HepG2 (cell line): ENCODE measurements at regions not wholly inside any gene's neighbourhood (a gene's known extent, or its start where the extent isn't known, plus 50 kb on each side); places are given as distances from the start of the nearest gene placed in this dataset.
A peak's percentile ranks its signal among the peaks of the same experiment; 100 is the strongest.

Source experiments
- CAMTA2 ChIP-seq: sonication (generic); formaldehyde crosslinking; IDR thresholded peaks from 2 replicates; pipeline ENCODE4 v1.4.0; 2020; ENCODE audit warnings: mild to moderate bottlenecking, missing genetic modification reagents, borderline replicate concordance
- FOXK1 ChIP-seq: sonication (generic); formaldehyde crosslinking; IDR thresholded peaks from 2 replicates; pipeline ENCODE4 v1.4.0; 2020; ENCODE audit warnings: low read depth, missing genetic modification reagents, borderline replicate concordance
- HNRNPLL ChIP-seq: fragments of 200-400 bp; formaldehyde crosslinking; IDR thresholded peaks from 2 replicates; pipeline ENCODE4 v1.6.1; 2017; ENCODE audit warnings: mild to moderate bottlenecking, low read depth, low read length; ENCODE audit not compliant: poor library complexity, severe bottlenecking
- HOXA9 ChIP-seq: sonication (generic); formaldehyde crosslinking; IDR thresholded peaks from 2 replicates; pipeline ENCODE4 v1.8.1; 2022; ENCODE audit warnings: missing genetic modification reagents, mild to moderate bottlenecking, moderate library complexity, borderline replicate concordance
- JARID2 ChIP-seq: sonication (generic); formaldehyde crosslinking; IDR thresholded peaks from 2 replicates; pipeline ENCODE4 v1.8.1; 2023; ENCODE audit warnings: missing genetic modification reagents, inconsistent platforms; ENCODE audit not compliant: insufficient replicate concordance
- KLF9 ChIP-seq: IDR thresholded peaks from 2 replicates; pipeline ENCODE4 v1.6.1; 2016; ENCODE audit warnings: low read depth
- MED13 ChIP-seq: sonication (generic); formaldehyde crosslinking; IDR thresholded peaks from 2 replicates; pipeline ENCODE4 v1.5.0; 2020; ENCODE audit warnings: missing genetic modification reagents
- REPIN1 ChIP-seq: sonication (generic); formaldehyde crosslinking; IDR thresholded peaks from 2 replicates; pipeline ENCODE4 v1.8.0; 2022; ENCODE audit warnings: missing genetic modification reagents, low read depth, mild to moderate bottlenecking, borderline replicate concordance
- RFXAP ChIP-seq: sonication (generic); formaldehyde crosslinking; IDR thresholded peaks from 2 replicates; pipeline ENCODE4 v1.4.0; 2020; ENCODE audit warnings: missing genetic modification reagents, borderline replicate concordance
- RNF2 ChIP-seq: fragments of 450-650 bp; conservative IDR thresholded peaks from 2 replicates; pipeline ENCODE4 v1.6.1; 2016; ENCODE audit warnings: low read depth
- SMARCC2 ChIP-seq: fragments of 450-650 bp; IDR thresholded peaks from 2 replicates; pipeline ENCODE4 v1.6.1; 2017; ENCODE audit warnings: antibody characterized with exemption, mild to moderate bottlenecking
- ZFP36 ChIP-seq: fragments of 150-350 bp; IDR thresholded peaks from 2 replicates; pipeline ENCODE4 v1.6.1; 2018; ENCODE audit warnings: borderline replicate concordance, low read length, low read depth; ENCODE audit not compliant: partially characterized antibody
- ZNF207 ChIP-seq: fragments of 450-650 bp; IDR thresholded peaks from 2 replicates; pipeline ENCODE4 v1.6.1; 2016; ENCODE audit warnings: antibody characterized with exemption, borderline replicate concordance
- ZNF224 ChIP-seq: sonication (generic); formaldehyde crosslinking; IDR thresholded peaks from 2 replicates; pipeline ENCODE4 v1.5.0; 2020; ENCODE audit warnings: mild to moderate bottlenecking, missing genetic modification reagents
- ZNF263 ChIP-seq: sonication (generic); formaldehyde crosslinking; IDR thresholded peaks from 2 replicates; pipeline ENCODE4 v1.4.0; 2020; ENCODE audit warnings: missing genetic modification reagents
- ZNF333 ChIP-seq: sonication (generic); formaldehyde crosslinking; IDR thresholded peaks from 2 replicates; pipeline ENCODE4 v1.4.0; 2020; ENCODE audit warnings: mild to moderate bottlenecking, missing genetic modification reagents, borderline replicate concordance
- ZNF484 ChIP-seq: sonication (generic); formaldehyde crosslinking; IDR thresholded peaks from 2 replicates; pipeline ENCODE4 v1.5.1; 2020; ENCODE audit warnings: mild to moderate bottlenecking, low read depth, missing genetic modification reagents, borderline replicate concordance
- ZNF501 ChIP-seq: sonication (generic); formaldehyde crosslinking; IDR thresholded peaks from 2 replicates; pipeline ENCODE4 v1.5.1; 2020; ENCODE audit warnings: mild to moderate bottlenecking, moderate library complexity, missing genetic modification reagents
- ZNF530 ChIP-seq: sonication (generic); formaldehyde crosslinking; IDR thresholded peaks from 2 replicates; pipeline ENCODE4 v1.5.0; 2020; ENCODE audit warnings: low read depth, mild to moderate bottlenecking, missing genetic modification reagents
- ZNF549 ChIP-seq: sonication (generic); formaldehyde crosslinking; IDR thresholded peaks from 2 replicates; pipeline ENCODE4 v1.5.0; 2020; ENCODE audit warnings: missing genetic modification reagents
- ZNF605 ChIP-seq: sonication (generic); formaldehyde crosslinking; IDR thresholded peaks from 2 replicates; pipeline ENCODE4 v1.8.0; 2022; ENCODE audit warnings: mild to moderate bottlenecking, missing genetic modification reagents
- TF ChIP-seq, protein P1 (sequence below): sonication (generic); formaldehyde crosslinking; IDR thresholded peaks from 2 replicates; pipeline ENCODE4 v1.4.0; 2020; ENCODE audit warnings: missing genetic modification reagents
- TF ChIP-seq, protein P2 (sequence below): sonication (generic); formaldehyde crosslinking; IDR thresholded peaks from 2 replicates; pipeline ENCODE4 v1.4.0; 2020; ENCODE audit warnings: low read depth, mild to moderate bottlenecking, missing genetic modification reagents
- TF ChIP-seq, protein P3 (sequence below): IDR thresholded peaks from 2 replicates; pipeline ENCODE4 v1.6.1; 2012; ENCODE audit warnings: inconsistent platforms
- TF ChIP-seq, protein P4 (sequence below): sonication (generic); formaldehyde crosslinking; IDR thresholded peaks from 2 replicates; pipeline ENCODE4 v1.9.0; 2021; ENCODE audit warnings: missing genetic modification reagents, borderline replicate concordance

DNA sequence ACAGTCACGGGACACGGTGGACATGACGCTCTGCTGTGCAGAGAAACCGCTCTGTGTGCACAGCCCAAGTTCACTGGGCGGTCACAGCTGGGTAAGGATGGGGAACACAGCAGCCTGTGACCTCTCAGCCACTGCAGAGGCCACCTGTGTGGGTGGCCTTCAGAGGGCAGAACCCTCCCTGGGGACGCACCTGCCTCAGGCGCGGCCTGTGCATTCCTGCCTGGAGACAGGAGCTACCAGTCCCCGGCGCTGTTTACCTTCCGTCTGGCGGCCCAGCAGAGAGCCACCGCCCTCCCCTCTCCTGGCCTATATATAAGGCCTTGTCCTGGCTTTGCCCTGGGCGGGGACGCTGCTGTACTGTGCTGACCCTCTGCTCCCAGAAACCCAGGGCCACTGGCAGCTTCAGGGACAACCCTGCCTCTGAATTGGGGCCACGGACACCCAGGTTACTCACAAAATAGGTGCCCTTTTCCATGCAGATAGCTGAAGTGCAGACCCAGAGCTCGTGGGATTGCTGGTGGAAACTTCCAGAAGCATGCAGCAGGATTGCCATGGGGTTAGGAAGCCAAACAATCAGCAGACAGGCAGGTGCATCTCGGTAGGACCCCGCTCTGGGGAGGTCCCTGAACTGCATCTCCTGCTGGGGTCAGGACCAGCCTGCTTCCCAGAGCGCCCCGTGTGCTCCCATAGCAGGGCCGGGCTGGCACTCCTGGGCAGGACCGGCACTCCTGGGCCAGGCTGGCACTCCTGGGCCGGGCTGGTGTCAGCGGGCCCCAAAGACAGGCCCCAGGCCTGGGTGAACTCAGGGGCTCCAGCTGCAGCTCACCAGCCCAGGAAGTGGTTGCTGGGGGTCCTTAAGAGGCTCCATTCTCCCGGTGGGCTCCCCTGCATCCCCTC, 83.6 kb downstream of the SIK1 start (continued):
- TF ChIP-seq, protein P1, sequence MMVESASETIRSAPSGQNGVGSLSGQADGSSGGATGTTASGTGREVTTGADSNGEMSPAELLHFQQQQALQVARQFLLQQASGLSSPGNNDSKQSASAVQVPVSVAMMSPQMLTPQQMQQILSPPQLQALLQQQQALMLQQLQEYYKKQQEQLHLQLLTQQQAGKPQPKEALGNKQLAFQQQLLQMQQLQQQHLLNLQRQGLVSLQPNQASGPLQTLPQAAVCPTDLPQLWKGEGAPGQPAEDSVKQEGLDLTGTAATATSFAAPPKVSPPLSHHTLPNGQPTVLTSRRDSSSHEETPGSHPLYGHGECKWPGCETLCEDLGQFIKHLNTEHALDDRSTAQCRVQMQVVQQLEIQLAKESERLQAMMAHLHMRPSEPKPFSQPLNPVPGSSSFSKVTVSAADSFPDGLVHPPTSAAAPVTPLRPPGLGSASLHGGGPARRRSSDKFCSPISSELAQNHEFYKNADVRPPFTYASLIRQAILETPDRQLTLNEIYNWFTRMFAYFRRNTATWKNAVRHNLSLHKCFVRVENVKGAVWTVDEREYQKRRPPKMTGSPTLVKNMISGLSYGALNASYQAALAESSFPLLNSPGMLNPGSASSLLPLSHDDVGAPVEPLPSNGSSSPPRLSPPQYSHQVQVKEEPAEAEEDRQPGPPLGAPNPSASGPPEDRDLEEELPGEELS (CRISPR knock-in tag): peak; percentile 91
- TF ChIP-seq ZNF224 (CRISPR knock-in tag) (no peak), RNF2 (no peak), ZNF484 (CRISPR knock-in tag) (no peak), REPIN1 (CRISPR knock-in tag) (peak; percentile 32; the same call in 1 of the 2 replicates), ZNF333 (no peak), HNRNPLL (peak; percentile 61), ZNF549 (CRISPR knock-in tag) (no peak), HOXA9 (CRISPR knock-in tag) (no peak), MED13 (CRISPR knock-in tag) (peak; percentile 84), ZFP36 (no peak), ZNF207 (no peak), FOXK1 (0 out of 2 replicates have a peak, but pooled peaks have one; percentile 47), RFXAP (peak; percentile 99), JARID2 (CRISPR knock-in tag) (no peak), ZNF263 (CRISPR knock-in tag) (peak; percentile 41; the same call in 1 of the 2 replicates), ZNF501 (CRISPR knock-in tag) (peak; percentile 76), ZNF530 (no peak), SMARCC2 (no peak), KLF9 (CRISPR knock-in tag) (no peak), ZNF605 (CRISPR knock-in tag) (no peak), CAMTA2 (CRISPR knock-in tag) (no peak)
- TF ChIP-seq, protein P2, sequence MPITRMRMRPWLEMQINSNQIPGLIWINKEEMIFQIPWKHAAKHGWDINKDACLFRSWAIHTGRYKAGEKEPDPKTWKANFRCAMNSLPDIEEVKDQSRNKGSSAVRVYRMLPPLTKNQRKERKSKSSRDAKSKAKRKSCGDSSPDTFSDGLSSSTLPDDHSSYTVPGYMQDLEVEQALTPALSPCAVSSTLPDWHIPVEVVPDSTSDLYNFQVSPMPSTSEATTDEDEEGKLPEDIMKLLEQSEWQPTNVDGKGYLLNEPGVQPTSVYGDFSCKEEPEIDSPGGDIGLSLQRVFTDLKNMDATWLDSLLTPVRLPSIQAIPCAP (CRISPR knock-in tag): no peak
- TF ChIP-seq, protein P3, sequence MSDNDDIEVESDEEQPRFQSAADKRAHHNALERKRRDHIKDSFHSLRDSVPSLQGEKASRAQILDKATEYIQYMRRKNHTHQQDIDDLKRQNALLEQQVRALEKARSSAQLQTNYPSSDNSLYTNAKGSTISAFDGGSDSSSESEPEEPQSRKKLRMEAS: peak; percentile 32; the same call in 1 of the 2 replicates
- TF ChIP-seq, protein P4, sequence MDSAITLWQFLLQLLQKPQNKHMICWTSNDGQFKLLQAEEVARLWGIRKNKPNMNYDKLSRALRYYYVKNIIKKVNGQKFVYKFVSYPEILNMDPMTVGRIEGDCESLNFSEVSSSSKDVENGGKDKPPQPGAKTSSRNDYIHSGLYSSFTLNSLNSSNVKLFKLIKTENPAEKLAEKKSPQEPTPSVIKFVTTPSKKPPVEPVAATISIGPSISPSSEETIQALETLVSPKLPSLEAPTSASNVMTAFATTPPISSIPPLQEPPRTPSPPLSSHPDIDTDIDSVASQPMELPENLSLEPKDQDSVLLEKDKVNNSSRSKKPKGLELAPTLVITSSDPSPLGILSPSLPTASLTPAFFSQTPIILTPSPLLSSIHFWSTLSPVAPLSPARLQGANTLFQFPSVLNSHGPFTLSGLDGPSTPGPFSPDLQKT (CRISPR knock-in tag): no peak
